WTC11 (cell line): ENCODE measurements at regions not wholly inside any gene's neighbourhood (a gene's known extent, or its start where the extent isn't known, plus 50 kb on each side); places are given as distances from the start of the nearest gene placed in this dataset.

ENCODE experiments used
- ATAC-seq: fragments of 200-7000 bp; cut with Tn5 transposase; 2 replicates; pipeline ENCODE4 v1.10.0; 2021; ENCODE audit warnings: mild to moderate bottlenecking, moderate library complexity
- CTCF ChIA-PET: fragments of 300-600 bp; sonication (Branson Sonifier 250); formaldehyde crosslinking; loops from one replicate; lab custom pipeline; 2021; ENCODE audit warnings: antibody characterized with exemption; lab: Charles Lee
- POLR2A ChIA-PET: fragments of 350-600 bp; sonication (Branson Sonifier 250); formaldehyde crosslinking; loops from one replicate; lab custom pipeline; 2021; ENCODE audit warnings: antibody characterized with exemption; lab: Charles Lee
- DNase-seq: peaks from one replicate; pipeline ENCODE4 v3.0.0; 2021; ENCODE audit warnings: low spot score
- H3K27ac Mint-ChIP-seq: 2 replicates; pipeline ENCODE4 v1.8.0; 2021; ENCODE audit warnings: mixed read lengths
- H3K27me3 Mint-ChIP-seq: 2 replicates; pipeline ENCODE4 v1.8.0; 2021; ENCODE audit warnings: low read depth, mild to moderate bottlenecking, moderate library complexity, mixed read lengths
- H3K36me3 Mint-ChIP-seq: 2 replicates; pipeline ENCODE4 v1.8.0; 2021; ENCODE audit warnings: mixed read lengths
- H3K4me1 Mint-ChIP-seq: 2 replicates; pipeline ENCODE4 v1.8.0; 2022; ENCODE audit warnings: mixed read lengths
- H3K4me3 Mint-ChIP-seq: 2 replicates; pipeline ENCODE4 v1.8.0; 2021; ENCODE audit warnings: mild to moderate bottlenecking, moderate library complexity, mixed read lengths
- H3K9me3 Mint-ChIP-seq: 2 replicates; pipeline ENCODE4 v1.8.0; 2021; ENCODE audit warnings: mixed read lengths
- ARID4B ChIP-seq: sonication (generic); formaldehyde crosslinking; IDR thresholded peaks from 2 replicates; pipeline ENCODE4 v1.8.0; 2023; ENCODE audit warnings: missing genetic modification reagents, mild to moderate bottlenecking, borderline replicate concordance
- CREB1 ChIP-seq: sonication (generic); formaldehyde crosslinking; IDR thresholded peaks from 2 replicates; pipeline ENCODE4 v1.8.0; 2023; ENCODE audit warnings: mild to moderate bottlenecking, missing genetic modification reagents
- CREM ChIP-seq: sonication (generic); formaldehyde crosslinking; IDR thresholded peaks from 2 replicates; pipeline ENCODE4 v1.8.1; 2022; ENCODE audit warnings: mild to moderate bottlenecking, missing genetic modification reagents, moderate library complexity
- E2F1 ChIP-seq: sonication (generic); formaldehyde crosslinking; IDR thresholded peaks from 2 replicates; pipeline ENCODE4 v1.8.0; 2022; ENCODE audit warnings: mild to moderate bottlenecking, missing genetic modification reagents
- ESRRA ChIP-seq: sonication (generic); formaldehyde crosslinking; IDR thresholded peaks from 2 replicates; pipeline ENCODE4 v1.8.1; 2022; ENCODE audit warnings: mild to moderate bottlenecking, missing genetic modification reagents, borderline replicate concordance
- IRF1 ChIP-seq: sonication (generic); formaldehyde crosslinking; IDR thresholded peaks from 2 replicates; pipeline ENCODE4 v1.8.0; 2023; ENCODE audit warnings: missing genetic modification reagents
- KAT7 ChIP-seq: sonication (generic); formaldehyde crosslinking; IDR thresholded peaks from 2 replicates; pipeline ENCODE4 v1.8.1; 2023; ENCODE audit warnings: missing genetic modification reagents, mild to moderate bottlenecking, borderline replicate concordance
- NFE2L1 ChIP-seq: sonication (generic); formaldehyde crosslinking; IDR thresholded peaks from 2 replicates; pipeline ENCODE4 v1.8.1; 2023; ENCODE audit warnings: missing genetic modification reagents
- PRDM15 ChIP-seq: sonication (generic); formaldehyde crosslinking; IDR thresholded peaks from 2 replicates; pipeline ENCODE4 v1.8.0; 2022; ENCODE audit warnings: missing genetic modification reagents
- RORB ChIP-seq: fragments of 250-450 bp; sonication (Bioruptor Pico); IDR thresholded peaks from 2 replicates; pipeline ENCODE4 v1.9.0; 2021; ENCODE audit warnings: mild to moderate bottlenecking
- TCF7 ChIP-seq: sonication (generic); formaldehyde crosslinking; IDR thresholded peaks from 2 replicates; pipeline ENCODE4 v1.8.0; 2022; ENCODE audit warnings: mild to moderate bottlenecking, low read depth, missing genetic modification reagents, moderate library complexity
- TP53 ChIP-seq: sonication (generic); formaldehyde crosslinking; IDR thresholded peaks from 2 replicates; pipeline ENCODE4 v1.8.1; 2023; ENCODE audit warnings: mild to moderate bottlenecking, missing genetic modification reagents
- ZMAT4 ChIP-seq: fragments of 250-450 bp; sonication (Bioruptor Pico); IDR thresholded peaks from 2 replicates; pipeline ENCODE4 v1.9.0; 2021; ENCODE audit warnings: mild to moderate bottlenecking
- ZNF232 ChIP-seq: sonication (generic); formaldehyde crosslinking; IDR thresholded peaks from 2 replicates; pipeline ENCODE4 v1.8.0; 2022; ENCODE audit warnings: mild to moderate bottlenecking, missing genetic modification reagents
- ZNF416 ChIP-seq: fragments of 250-450 bp; sonication (Bioruptor Pico); IDR thresholded peaks from 2 replicates; pipeline ENCODE4 v1.9.0; 2021; ENCODE audit warnings: mild to moderate bottlenecking, inconsistent platforms

- no peak for TF ChIP-seq TP53 (CRISPR knock-in tag)
- TF ChIP-seq E2F1 (CRISPR knock-in tag) = no peak
- TF ChIP-seq NFE2L1 (CRISPR knock-in tag) = no peak
- TF ChIP-seq, all 79 proteins: peak for 0
These were observed 603.0 kb upstream of the CDH8 start (continued) for GRCh38 chr16:62638964-62639870.

GRCh38 chr16:62638324-62638911 lies 602.2 kb upstream of the CDH8 start:
- H3K27ac Mint-ChIP-seq = no peak overlapping the region
- TF ChIP-seq CREB1 (CRISPR knock-in tag) (no peak), ARID4B (CRISPR knock-in tag) (no peak), ZNF416 (no peak), PRDM15 (CRISPR knock-in tag) (no peak), ZNF232 (CRISPR knock-in tag) (no peak), IRF1 (no peak)
- no peak overlapping the region for H3K4me3 Mint-ChIP-seq
- peaks cover 3% of the 10 kb centered on the region; the same call in 1 of the 2 replicates for H3K9me3 Mint-ChIP-seq
- no peak for DNase-seq
- H3K27me3 Mint-ChIP-seq = no peaks in the 10 kb centered on the region
- ChIA-PET CTCF (no interaction called here), POLR2A (no interaction called here)
- ATAC-seq = no peak
- H3K36me3 Mint-ChIP-seq = no peaks in the 10 kb centered on the region
- peaks cover 3% of the 10 kb centered on the region; the same call in 1 of the 2 replicates for H3K4me1 Mint-ChIP-seq

- Mint-ChIP-seq H3K36me3 (peaks cover 3% of the 10 kb centered on the region; the same call in 1 of the 2 replicates), H3K4me3 (no peak overlapping the region), H3K27me3 (no peaks in the 10 kb centered on the region), H3K27ac (no peak overlapping the region), H3K9me3 (peaks cover 16% of the 10 kb centered on the region)
- no peak for DNase-seq
- no peak for TF ChIP-seq RORB (CRISPR knock-in tag)
- no peak for TF ChIP-seq ZMAT4 (CRISPR knock-in tag)
- no peak for TF ChIP-seq CREM
- no peak for TF ChIP-seq TCF7
- no peak for TF ChIP-seq KAT7 (CRISPR knock-in tag)
- no peak for TF ChIP-seq ESRRA
- TF ChIP-seq, all 79 proteins: peak for 0
- POLR2A ChIA-PET = interaction anchor here (0.6 kb wide), 1 partner anchor 189 kb away, joined by 4 read pairs; no protein-coding TSS in a partner anchor
- CTCF ChIA-PET = no interaction called here
- H3K4me1 Mint-ChIP-seq = peaks cover 3% of the 10 kb centered on the region
- ATAC-seq = no peak
These were observed 589.1 kb upstream of the CDH8 start for GRCh38 chr16:62625326-62625725.
